Stomach (tissue), 8 donors: ENCODE measurements at regions not wholly inside any gene's neighbourhood (a gene's known extent, or its start where the extent isn't known, plus 50 kb on each side); places are given as distances from the start of the nearest gene placed in this dataset.
"Not testable (repeated sequence)": the region's sequence is repeated elsewhere in the genome, so short reads cannot be mapped to it uniquely, and the experiment has no call there.

Experiments used
- DNase-seq, 2 donors: peaks; one replicate each; pipeline versions ENCODE4 v3.0.0 to v3.0.0-alpha.2; 2013 to 2019
- H3K27ac ChIP-seq, 5 donors: fragments of 200-600 bp in 4 of 5; sonication (generic) in 4 of 5; one replicate each; pipeline ENCODE4 v1.5.1; 2013 to 2019; ENCODE audit warnings: mild to moderate bottlenecking in 1 of 5, moderate library complexity in 1 of 5
- H3K27me3 ChIP-seq, 3 donors: fragments of 200-600 bp; sonication (generic); one replicate each; pipeline ENCODE4 v1.5.1; 2017 to 2019; ENCODE audit warnings: mixed run types in 1 of 3
- H3K36me3 ChIP-seq, 4 donors: fragments of 200-600 bp; sonication (generic); 1 replicate in 3 of 4; 2 replicates in 1 of 4; pipeline ENCODE4 v1.5.1; 2016 to 2019
- H3K4me1 ChIP-seq, 4 donors: fragments of 200-600 bp; sonication (generic); one replicate each; pipeline ENCODE4 v1.5.1; 2016 to 2019
- H3K4me3 ChIP-seq, 4 donors: fragments of 200-600 bp; sonication (generic) in 3 of 4; one replicate each; pipeline ENCODE4 v1.5.1; 2016 to 2019; ENCODE audit warnings: mild to moderate bottlenecking in 1 of 4
- H3K9me3 ChIP-seq, 4 donors: fragments of 200-600 bp; sonication (generic); one replicate each; pipeline ENCODE4 v1.5.1; 2016 to 2019
- CTCF ChIP-seq, 7 experiments: fragments of 450-650 bp in 4 of 7; fragments of 200-600 bp in 3 of 7; sonication (generic) in 3 of 7; IDR thresholded peaks; one replicate each; pipeline ENCODE4 v1.5.1; 2016 to 2019; ENCODE audit warnings: antibody characterized with exemption in 7 of 7, control low read depth in 2 of 7, mild to moderate bottlenecking in 1 of 7
- EP300 ChIP-seq: sonication (generic); formaldehyde crosslinking; IDR thresholded peaks from one replicate; pipeline ENCODE4 v1.6.1; 2017; ENCODE audit warnings: antibody characterized with exemption
- POLR2A ChIP-seq, 4 donors: fragments of 450-650 bp; IDR thresholded peaks; one replicate each; pipeline ENCODE4 v1.6.1; 2016; ENCODE audit warnings: antibody characterized with exemption in 4 of 4, control low read depth in 2 of 4, mild to moderate bottlenecking in 1 of 4, moderate library complexity in 1 of 4
- POLR2AphosphoS5 ChIP-seq, 3 donors: sonication (generic); formaldehyde crosslinking; IDR thresholded peaks; one replicate each; pipeline ENCODE4 v1.6.1; 2016; ENCODE audit warnings: antibody characterized with exemption in 3 of 3
- WGBS, 5 donors: extraction: QIAGEN DNeasy Blood & Tissue Kit in 3 of 5; methylation state at CpG; one replicate each; pipeline versions ENCODE4 v1.1.5 to v1.1.7; 2013 to 2018; 5-methylcytosine and 5-hydroxymethylcytosine counted together
- intact Hi-C: fragments of 100-400 bp; cut with DNase I; formaldehyde crosslinking; loops from one replicate; pipeline ENCODE4 v1.15.1; 2023; ENCODE audit warnings: low total_unique reads
- donor health status: healthy with polysubstance abuse.
- donor health status: Bipolar disorder and iron deficiency.
- donor health status: healthy.

DNA sequence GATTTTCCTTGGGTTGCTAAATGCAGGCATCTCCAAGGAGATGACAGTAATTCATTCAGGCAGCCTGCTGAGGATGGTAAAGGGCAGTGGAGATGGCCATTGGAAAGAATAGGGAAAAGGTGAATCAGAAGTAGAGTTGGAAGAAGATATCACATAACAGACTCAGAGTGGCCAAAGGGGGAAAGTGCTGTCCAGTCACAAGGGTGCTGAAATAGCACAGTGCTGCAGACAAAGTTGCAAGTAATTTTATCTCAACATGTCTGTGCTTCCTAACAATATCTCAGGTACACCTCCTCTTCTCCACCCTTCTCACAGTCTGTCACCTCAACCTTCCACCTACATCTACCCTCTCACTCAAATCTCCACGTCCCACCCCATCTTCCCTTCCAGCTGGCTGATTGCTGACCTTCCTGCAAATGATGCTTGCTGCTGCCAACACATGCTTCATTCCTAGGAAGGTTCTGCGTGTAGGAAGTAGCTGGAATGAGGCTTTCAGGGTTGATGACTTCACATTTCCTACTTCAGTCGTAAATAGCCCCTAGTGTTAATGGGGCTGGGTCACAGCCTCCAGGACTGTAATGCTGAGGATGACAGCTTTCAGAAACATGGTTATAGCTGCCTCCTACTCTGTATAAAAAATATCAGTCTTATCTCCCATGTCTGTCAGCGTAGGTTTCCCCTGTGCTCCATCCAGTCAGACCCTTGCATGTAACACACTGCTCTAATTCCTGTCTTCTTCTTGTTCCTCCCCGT lies 123.9 kb downstream of the CTNND1 start:
- Histone ChIP-seq H3K4me1 (no peaks in the 10 kb centered on the region), H3K9me3 (no peaks in the 10 kb centered on the region), H3K27me3 (peaks cover 0 to 5% (median 0%) of the 10 kb centered on the region in 3 donors), H3K27ac (no peak overlapping the region), H3K36me3 (no peaks in the 10 kb centered on the region), H3K4me3 (no peak overlapping the region)
- DNase-seq: peak in 1 of 2 donors; percentile 65
- no peak for TF ChIP-seq POLR2A (IDR thresholded peaks at IDR 0.05)
- TF ChIP-seq EP300: no peak
- no peak for TF ChIP-seq POLR2AphosphoS5 (IDR thresholded peaks at IDR 0.05)
- no peak for TF ChIP-seq CTCF (IDR thresholded peaks at IDR 0.05)
- intact Hi-C loops: no loop called here
- 44 to 57% (median 47%) methylated on average over 5 of the region's 5 CpGs for WGBS, 5 donors

DNA sequence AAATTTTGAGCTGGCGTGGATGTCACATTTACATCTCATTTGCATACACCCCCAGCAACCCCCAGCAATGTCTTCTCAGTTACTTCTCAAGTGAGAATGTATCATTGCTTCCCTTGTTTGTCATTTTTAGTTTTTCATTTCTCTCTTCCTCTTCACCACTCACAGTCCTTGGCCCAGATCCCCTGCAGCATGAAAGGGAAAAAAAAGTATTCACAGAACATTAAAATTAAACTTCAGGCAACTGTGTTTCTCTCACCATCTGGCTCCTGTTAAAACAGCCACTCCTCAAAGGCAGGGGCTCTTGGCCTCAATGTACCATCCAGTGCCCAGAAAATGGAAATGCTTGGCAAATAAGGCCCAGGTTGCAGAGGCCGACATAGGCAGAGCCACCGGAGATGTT lies 126.8 kb downstream of the CTNND1 start:
- intact Hi-C loops: no loop called here
- Histone ChIP-seq H3K27me3 (no peaks in the 10 kb centered on the region), H3K4me3 (no peak overlapping the region), H3K36me3 (no peaks in the 10 kb centered on the region), H3K4me1 (no peaks in the 10 kb centered on the region), H3K9me3 (no peaks in the 10 kb centered on the region), H3K27ac (no peak overlapping the region)
- TF ChIP-seq EP300 (no peak), POLR2AphosphoS5 (IDR thresholded peaks at IDR 0.05) (no peak), CTCF (IDR thresholded peaks at IDR 0.05) (no peak), POLR2A (IDR thresholded peaks at IDR 0.05) (no peak)
- DNase-seq: no peak
- 83 to 97% (median 90%) methylated on average over 3 of the region's 3 CpGs for WGBS, 5 donors

GRCh38 chr11:57890521-57890920 lies 128.9 kb downstream of the CTNND1 start:
- WGBS, 5 donors: 53 to 82% (median 79%) methylated on average over 1 of the region's 1 CpG
- H3K9me3 ChIP-seq: no peaks in the 10 kb centered on the region
- H3K27me3 ChIP-seq: no peaks in the 10 kb centered on the region
- intact Hi-C loops: no loop called here
- H3K36me3 ChIP-seq: no peaks in the 10 kb centered on the region
- DNase-seq: no peak
- no peak overlapping the region for H3K27ac ChIP-seq
- H3K4me1 ChIP-seq: no peaks in the 10 kb centered on the region
- no peak for TF ChIP-seq POLR2A (IDR thresholded peaks at IDR 0.05)
- TF ChIP-seq EP300: no peak
- no peak for TF ChIP-seq CTCF (IDR thresholded peaks at IDR 0.05)
- H3K4me3 ChIP-seq: no peak overlapping the region

DNA sequence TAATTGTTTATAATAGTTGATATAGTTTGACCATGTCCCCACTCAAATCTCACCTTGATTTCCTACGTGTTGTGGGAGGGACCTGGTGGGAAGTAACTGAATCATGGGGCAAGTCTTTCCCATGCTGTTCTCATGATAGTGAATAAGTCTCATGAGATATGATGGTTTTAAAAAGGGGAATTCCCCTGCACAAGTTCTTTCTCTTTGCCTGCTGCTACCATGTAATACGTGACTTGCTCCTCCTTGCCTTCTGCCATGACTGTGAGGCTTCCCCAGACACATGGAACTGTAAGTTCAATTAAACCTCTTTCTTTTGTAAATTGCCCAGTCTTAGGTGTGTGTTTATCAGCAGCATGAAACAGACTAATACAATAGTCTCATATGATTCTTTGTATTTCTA lies 130.5 kb upstream of the OR9Q1 start:
- H3K36me3 ChIP-seq, H3K27ac ChIP-seq, intact Hi-C loops, H3K4me3 ChIP-seq, H3K9me3 ChIP-seq, H3K4me1 ChIP-seq, H3K27me3 ChIP-seq, DNase-seq: not testable (repeated sequence)
- WGBS, 5 donors: 58 to 75% (median 65%) methylated on average over 2 of the region's 2 CpGs

- Histone ChIP-seq H3K4me3 (no peak overlapping the region), H3K36me3 (no peaks in the 10 kb centered on the region), H3K27me3 (no peaks in the 10 kb centered on the region), H3K9me3 (no peaks in the 10 kb centered on the region), H3K4me1 (no peaks in the 10 kb centered on the region), H3K27ac (no peak overlapping the region)
- intact Hi-C loops: no loop called here
- DNase-seq: no peak
- TF ChIP-seq POLR2AphosphoS5 (IDR thresholded peaks at IDR 0.05) (no peak), EP300 (no peak), POLR2A (IDR thresholded peaks at IDR 0.05) (no peak), CTCF (IDR thresholded peaks at IDR 0.05) (no peak)
- 57 to 75% (median 72%) methylated on average over 4 of the region's 4 CpGs for WGBS, 5 donors
These were observed 127.1 kb upstream of the OR9Q1 start for GRCh38 chr11:57896361-57897145.
